ENCODE measurements at regions not wholly inside any gene's neighbourhood (a gene's known extent, or its start where the extent isn't known, plus 50 kb on each side); places are given as distances from the start of the nearest gene placed in this dataset.

DNA sequence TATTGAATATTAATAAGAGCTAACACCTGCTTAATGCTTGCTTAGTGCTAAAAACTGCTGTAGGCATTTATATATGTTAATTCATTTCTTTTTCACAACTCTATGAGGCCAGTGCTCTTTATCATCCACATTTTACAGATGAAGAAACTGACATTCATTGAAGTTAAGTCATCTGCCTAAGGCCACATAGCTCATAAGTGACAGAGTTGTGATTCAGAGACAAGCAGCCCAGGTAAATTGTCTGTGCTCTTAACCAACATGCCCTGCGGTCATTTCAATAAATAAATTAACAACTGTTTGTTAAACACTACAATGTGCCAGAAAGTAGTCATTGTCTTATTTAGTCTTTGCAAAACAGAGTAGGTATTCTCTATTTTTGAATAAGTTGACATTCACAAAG, 1354.4 kb upstream of the C9orf72 start:
- no peak for TF ChIP-seq POLR2A (IDR thresholded peaks at IDR 0.05)
- TF ChIP-seq, protein P1, sequence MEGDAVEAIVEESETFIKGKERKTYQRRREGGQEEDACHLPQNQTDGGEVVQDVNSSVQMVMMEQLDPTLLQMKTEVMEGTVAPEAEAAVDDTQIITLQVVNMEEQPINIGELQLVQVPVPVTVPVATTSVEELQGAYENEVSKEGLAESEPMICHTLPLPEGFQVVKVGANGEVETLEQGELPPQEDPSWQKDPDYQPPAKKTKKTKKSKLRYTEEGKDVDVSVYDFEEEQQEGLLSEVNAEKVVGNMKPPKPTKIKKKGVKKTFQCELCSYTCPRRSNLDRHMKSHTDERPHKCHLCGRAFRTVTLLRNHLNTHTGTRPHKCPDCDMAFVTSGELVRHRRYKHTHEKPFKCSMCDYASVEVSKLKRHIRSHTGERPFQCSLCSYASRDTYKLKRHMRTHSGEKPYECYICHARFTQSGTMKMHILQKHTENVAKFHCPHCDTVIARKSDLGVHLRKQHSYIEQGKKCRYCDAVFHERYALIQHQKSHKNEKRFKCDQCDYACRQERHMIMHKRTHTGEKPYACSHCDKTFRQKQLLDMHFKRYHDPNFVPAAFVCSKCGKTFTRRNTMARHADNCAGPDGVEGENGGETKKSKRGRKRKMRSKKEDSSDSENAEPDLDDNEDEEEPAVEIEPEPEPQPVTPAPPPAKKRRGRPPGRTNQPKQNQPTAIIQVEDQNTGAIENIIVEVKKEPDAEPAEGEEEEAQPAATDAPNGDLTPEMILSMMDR (IDR thresholded peaks at IDR 0.05): no peak

Data from right lobe of liver (tissue), 4 donors.